IMR-90 (cell line): ENCODE measurements at regions not wholly inside any gene's neighbourhood (a gene's known extent, or its start where the extent isn't known, plus 50 kb on each side); places are given as distances from the start of the nearest gene placed in this dataset.

Experiments
- ATAC-seq: fragments of 200-7000 bp; cut with Tn5 transposase; 2 replicates; pipeline ENCODE4 v1.9.1; 2020; ENCODE audit warnings: low read depth, mild to moderate bottlenecking, moderate library complexity
- BruUV-seq: library from RNA; stranded (reverse); fragments of 400-500 nt; replicated peaks from 2 replicates; lab custom pipeline; 2021; lab: Mats Ljungman, UMichigan
- CTCF ChIA-PET: fragments of 300-600 bp; formaldehyde crosslinking; extraction: SDS; loops from one replicate; lab custom pipeline; 2021; ENCODE audit warnings: antibody characterized with exemption; lab: Yijun Ruan, JAX
- POLR2A ChIA-PET: fragments of 300-600 bp; sonication (Branson Sonifier 250); formaldehyde crosslinking; loops from one replicate; lab custom pipeline; 2022; ENCODE audit warnings: antibody characterized with exemption; ENCODE audit not compliant: unreplicated experiment; lab: Charles Lee
- DNase-seq: peaks from one replicate; pipeline ENCODE4 v3.0.0; 2013
- H2AFZ ChIP-seq: replicated peaks from 2 replicates; pipeline ENCODE3; 2013; ENCODE audit warnings: low read length, mild to moderate bottlenecking; ENCODE audit not compliant: poor library complexity
- H2AK5ac ChIP-seq: 2 replicates; pipeline ENCODE4 v1.6.1; 2013; ENCODE audit warnings: low read depth, low read length, inconsistent platforms
- H2AK9ac ChIP-seq: replicated peaks from 2 replicates; pipeline ENCODE3; 2013; ENCODE audit warnings: mild to moderate bottlenecking, low read depth, low read length, moderate library complexity; ENCODE audit not compliant: poor library complexity
- H2BK120ac ChIP-seq: 2 replicates; pipeline ENCODE4 v1.6.1; 2013; ENCODE audit warnings: low read depth, low read length, inconsistent platforms
- H2BK15ac ChIP-seq: 3 replicates; pipeline ENCODE4 v1.6.1; 2013; ENCODE audit warnings: low read depth, low read length, inconsistent platforms
- H2BK20ac ChIP-seq: 2 replicates; pipeline ENCODE4 v1.6.1; 2013; ENCODE audit warnings: low read depth, mild to moderate bottlenecking, inconsistent platforms, low read length, moderate library complexity
- H2BK5ac ChIP-seq: 2 replicates; pipeline ENCODE4 v1.6.1; 2013; ENCODE audit warnings: mild to moderate bottlenecking, low read depth, low read length, inconsistent platforms; ENCODE audit not compliant: poor library complexity, severe bottlenecking
- H3K14ac ChIP-seq: replicated peaks from 2 replicates; pipeline ENCODE4 v1.6.1; 2013; ENCODE audit warnings: low read depth, low read length, inconsistent platforms
- H3K18ac ChIP-seq: 2 replicates; pipeline ENCODE4 v1.6.1; 2013; ENCODE audit warnings: low read depth, low read length, control low read depth
- H3K23ac ChIP-seq: 2 replicates; pipeline ENCODE4 v1.6.1; 2013; ENCODE audit warnings: low read depth, low read length, inconsistent platforms
- H3K27ac ChIP-seq: 2 replicates; pipeline ENCODE4 v1.5.1; 2013; ENCODE audit warnings: mild to moderate bottlenecking, control low read depth, low read length; ENCODE audit not compliant: insufficient read depth
- H3K27me3 ChIP-seq: 2 replicates; pipeline ENCODE4 v1.6.1; 2013; ENCODE audit warnings: low read length; ENCODE audit not compliant: control insufficient read depth, insufficient read depth
- H3K36me3 ChIP-seq: 2 replicates; pipeline ENCODE4 v1.6.1; 2013; ENCODE audit warnings: low read length, mixed read lengths; ENCODE audit not compliant: control insufficient read depth, insufficient read depth
- H3K4ac ChIP-seq: 2 replicates; pipeline ENCODE4 v1.6.1; 2013; ENCODE audit warnings: low read depth, low read length, inconsistent platforms
- H3K4me1 ChIP-seq: 2 replicates; pipeline ENCODE4 v1.6.1; 2013; ENCODE audit warnings: low read length, mixed read lengths; ENCODE audit not compliant: control insufficient read depth, insufficient read depth
- H3K4me2 ChIP-seq: 2 replicates; pipeline ENCODE4 v1.6.1; 2013; ENCODE audit warnings: low read depth, mild to moderate bottlenecking, control low read depth, low read length, moderate library complexity
- H3K4me3 ChIP-seq: 2 replicates; pipeline ENCODE4 v1.5.1; 2013; ENCODE audit warnings: low read depth, mild to moderate bottlenecking, control low read depth, low read length, moderate library complexity; ENCODE audit not compliant: insufficient read depth
- H3K56ac ChIP-seq: 2 replicates; pipeline ENCODE4 v1.6.1; 2013; ENCODE audit warnings: low read length, inconsistent platforms; ENCODE audit not compliant: insufficient read depth; ENCODE audit errors: extremely low read depth
- H3K79me1 ChIP-seq, 2 experiments: 2 replicates each; pipeline ENCODE4 v1.6.1; 2013; ENCODE audit warnings: low read length in 2 of 2, inconsistent platforms in 1 of 2, low read depth in 1 of 2
- H3K9ac ChIP-seq: 2 replicates; pipeline ENCODE4 v1.6.1; 2013; ENCODE audit warnings: low read depth, low read length, control low read depth
- H3K9me1 ChIP-seq: 2 replicates; pipeline ENCODE4 v1.6.1; 2013; ENCODE audit warnings: low read length, inconsistent platforms; ENCODE audit not compliant: insufficient read depth
- H3K9me3 ChIP-seq: 2 replicates; pipeline ENCODE4 v1.6.1; 2013; ENCODE audit warnings: low read length; ENCODE audit not compliant: control insufficient read depth, insufficient read depth
- H4K20me1 ChIP-seq: 2 replicates; pipeline ENCODE4 v1.6.1; 2013; ENCODE audit warnings: low read length, inconsistent platforms; ENCODE audit not compliant: insufficient read depth
- H4K5ac ChIP-seq: 2 replicates; pipeline ENCODE4 v1.6.1; 2013; ENCODE audit warnings: mild to moderate bottlenecking, low read depth, low read length, control low read depth
- H4K8ac ChIP-seq, 2 experiments: 2 replicates each; pipeline ENCODE4 v1.6.1; 2013; ENCODE audit warnings: low read depth in 2 of 2, low read length in 2 of 2, control low read depth in 1 of 2, inconsistent platforms in 1 of 2
- H4K91ac ChIP-seq: 2 replicates; pipeline ENCODE4 v1.6.1; 2013; ENCODE audit warnings: low read depth, low read length, inconsistent platforms; ENCODE audit not compliant: insufficient read depth
- BHLHE40 ChIP-seq: fragments of 150-350 bp; IDR thresholded peaks from 2 replicates; pipeline ENCODE4 v1.6.1; 2016; ENCODE audit warnings: mild to moderate bottlenecking, low read depth, low read length
- NFE2L2 ChIP-seq: fragments of 150-350 bp; IDR thresholded peaks from 2 replicates; pipeline ENCODE4 v1.6.1; 2016; ENCODE audit warnings: low read depth, mild to moderate bottlenecking, low read length
- WGBS, 2 experiments: methylation state at CpG; one replicate each; pipeline versions ENCODE4 v1.1.5 to v1.1.7; 2013; ENCODE audit warnings: missing lambda C conversion rate in 2 of 2; ENCODE audit not compliant: insufficient read length in 1 of 2; ENCODE audit errors: extremely low coverage in 2 of 2; 5-methylcytosine and 5-hydroxymethylcytosine counted together
- dilution Hi-C: fragments of 300-500 bp; cut with HindIII; formaldehyde crosslinking; loops from one replicate; pipeline ENCODE4 v1.14.3; 2018; ENCODE audit warnings: low sequenced_read_pairs; ENCODE audit not compliant: unreplicated experiment
- in situ Hi-C: fragments of 300-500 bp; cut with MboI; formaldehyde crosslinking; loops from 3 replicates; pipeline ENCODE4 v1.14.3; 2019; ENCODE audit warnings: low sequenced_read_pairs, inconsistent platforms, mixed read lengths
- intact Hi-C: fragments of 100-400 bp; cut with micrococcal nuclease; formaldehyde crosslinking; loops from 2 replicates; pipeline ENCODE4 v1.10.0; 2022

- Histone ChIP-seq H4K8ac (no peak overlapping the region), H4K20me1 (no peaks in the 10 kb centered on the region), H3K4me3 (no peak overlapping the region), H3K18ac (no peak overlapping the region), H2BK20ac (no peak overlapping the region), H3K4me1 (peaks cover 4% of the 10 kb centered on the region; the same call in 1 of the 2 replicates), H3K23ac (no peak overlapping the region), H3K4me2 (no peak overlapping the region), H3K79me1 (no peaks in the 10 kb centered on the region), H3K36me3 (no peaks in the 10 kb centered on the region), H3K9me3 (no peaks in the 10 kb centered on the region), H3K9me1 (peaks cover 14% of the 10 kb centered on the region), H2AK9ac (no peak overlapping the region), H2BK5ac (no peak overlapping the region), H4K91ac (no peak overlapping the region), H3K9ac (no peak overlapping the region), H3K56ac (no peak overlapping the region), H3K14ac (no peak overlapping the region), H3K4ac (no peak overlapping the region), H3K27ac (no peak overlapping the region), H2BK15ac (no peak overlapping the region), H2AK5ac (no peak overlapping the region), H2AFZ (no peak overlapping the region), H3K27me3 (no peaks in the 10 kb centered on the region), H4K5ac (no peak overlapping the region), H2BK120ac (no peak overlapping the region)
- in situ Hi-C loops = no loop called here
- DNase-seq (peak; percentile 80), ATAC-seq (no peak)
- ChIA-PET POLR2A (interaction anchor here (0.7 kb wide), 1 partner anchor 19 kb away, joined by 3 read pairs; no protein-coding TSS in a partner anchor), CTCF (interaction anchor here (1.0 kb wide), 1 partner anchor 206 kb away, joined by 3 read pairs; no protein-coding TSS in a partner anchor)
- intact Hi-C loops = no loop called here
- BruUV-seq = no TSS peak
- no peak for TF ChIP-seq NFE2L2
- peak; percentile 57; the same call in 1 of the 2 replicates for TF ChIP-seq BHLHE40
- dilution Hi-C loops = no loop called here
- no CpG with 5 or more reads among the region's 8 CpGs for whole genome bisulfite sequencing, 2 experiments
Observed at GRCh38 chr13:29908416-29909080, 58.1 kb upstream of the UBL3 start.
